Skeletal muscle cell (primary cell): ENCODE measurements at regions not wholly inside any gene's neighbourhood (a gene's known extent, or its start where the extent isn't known, plus 50 kb on each side); places are given as distances from the start of the nearest gene placed in this dataset.

ENCODE experiments used
- DNase-seq: peaks from one replicate; pipeline ENCODE4 v3.0.0-alpha.2; 2010; ENCODE audit warnings: low read depth
- H3K4me3 ChIP-seq: 2 replicates; pipeline ENCODE4 v1.5.1; 2011; ENCODE audit warnings: low read depth, mild to moderate bottlenecking, control low read depth, low read length, moderate library complexity

- DNase-seq: no peak
- no peak overlapping the region for H3K4me3 ChIP-seq
These were observed 192.9 kb downstream of the KLF5 start for GRCh38 chr13:73251626-73252265.

GRCh38 chr13:73250061-73250460 lies 191.3 kb downstream of the KLF5 start:
- H3K4me3 ChIP-seq: no peak overlapping the region
- no peak for DNase-seq

GRCh38 chr13:73248711-73249580 lies 190.1 kb downstream of the KLF5 start:
- no peak overlapping the region for H3K4me3 ChIP-seq
- no peak for DNase-seq

DNA sequence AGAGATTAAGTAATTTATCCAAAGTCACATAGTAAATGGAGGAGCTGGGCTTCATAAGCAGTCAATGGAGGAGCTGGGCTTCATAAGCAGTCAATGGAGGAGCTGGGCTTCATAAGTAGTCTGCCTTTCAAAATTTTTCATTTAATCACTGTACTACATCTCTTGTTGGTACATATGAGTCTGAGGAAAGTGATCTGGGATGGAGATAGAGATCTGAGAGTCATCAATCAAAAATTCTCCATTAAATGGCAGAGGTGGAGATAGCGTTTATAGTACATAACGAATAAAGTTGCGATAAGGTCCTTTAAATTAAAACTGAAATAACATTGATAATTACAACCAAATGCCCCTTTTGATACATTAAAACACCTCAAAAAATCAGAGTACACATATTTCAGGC lies 189.3 kb downstream of the KLF5 start:
- DNase-seq: no peak
- H3K4me3 ChIP-seq: no peak overlapping the region

DNA sequence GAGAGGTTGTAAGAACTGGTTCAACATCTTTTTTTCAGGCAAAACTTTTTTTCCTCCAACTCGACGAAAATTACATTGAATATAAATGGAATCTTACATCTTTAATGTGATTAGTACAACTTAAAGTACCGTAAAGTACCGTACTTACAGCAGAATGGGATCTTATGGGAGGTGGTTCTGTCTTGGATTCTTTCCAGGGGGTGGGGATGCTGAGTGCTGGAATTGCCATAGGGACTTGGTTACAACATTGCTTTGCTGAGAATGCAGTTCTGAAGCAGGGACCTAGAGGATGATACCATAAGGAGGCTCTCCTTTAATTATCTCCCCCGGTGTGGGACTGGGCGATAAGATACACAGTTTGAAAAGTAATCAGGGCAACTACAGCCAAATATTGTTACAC lies 186.4 kb downstream of the KLF5 start:
- no peak for DNase-seq
- H3K4me3 ChIP-seq: no peak overlapping the region

DNA sequence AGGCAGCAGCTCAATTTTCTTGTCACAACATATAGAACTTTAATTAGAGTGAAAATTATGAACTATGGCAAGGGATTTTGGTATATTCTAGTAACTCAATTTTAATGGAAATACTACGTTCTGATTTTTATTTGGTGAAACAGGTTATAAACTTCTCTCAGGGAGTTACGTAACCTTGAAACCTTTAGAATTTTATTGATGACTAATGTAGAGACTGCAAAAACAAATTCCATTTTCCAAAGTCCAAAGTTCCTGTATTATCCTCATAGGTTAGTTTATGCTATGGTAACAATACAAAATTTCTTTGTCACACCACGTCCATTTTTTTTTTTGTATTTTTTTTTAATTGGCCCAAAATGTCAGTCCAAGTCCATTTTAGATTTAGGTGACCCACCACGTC lies 185.7 kb downstream of the KLF5 start:
- H3K4me3 ChIP-seq: no peak overlapping the region
- no peak for DNase-seq

DNA sequence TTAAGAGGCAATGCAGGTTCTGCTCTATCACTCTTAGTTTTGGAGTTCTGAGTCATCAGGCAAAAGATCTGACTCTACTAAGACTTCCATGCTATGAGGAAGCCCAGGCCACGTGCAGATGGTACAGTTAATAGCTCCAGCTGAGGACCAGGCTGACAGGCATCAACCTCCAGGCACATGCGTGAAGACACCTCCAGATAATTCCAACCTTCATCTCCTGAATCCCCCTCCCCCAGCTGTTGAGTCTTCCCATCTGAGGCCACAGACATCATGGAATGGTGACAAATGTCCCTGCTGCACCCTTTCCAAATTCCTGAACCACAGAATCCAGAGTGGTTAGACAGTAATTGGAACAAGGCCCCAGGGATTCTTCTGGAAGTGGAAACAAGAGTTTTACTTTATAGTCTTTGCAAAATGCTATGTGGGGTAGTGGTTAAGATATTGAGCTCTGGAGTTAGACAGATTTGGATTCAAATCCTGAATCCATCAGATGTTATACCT lies 183.8 kb downstream of the KLF5 start:
- no peak for DNase-seq
- H3K4me3 ChIP-seq: no peak overlapping the region

GRCh38 chr13:73240193-73240592 lies 181.4 kb downstream of the KLF5 start:
- no peak for DNase-seq
- no peak overlapping the region for H3K4me3 ChIP-seq

DNA sequence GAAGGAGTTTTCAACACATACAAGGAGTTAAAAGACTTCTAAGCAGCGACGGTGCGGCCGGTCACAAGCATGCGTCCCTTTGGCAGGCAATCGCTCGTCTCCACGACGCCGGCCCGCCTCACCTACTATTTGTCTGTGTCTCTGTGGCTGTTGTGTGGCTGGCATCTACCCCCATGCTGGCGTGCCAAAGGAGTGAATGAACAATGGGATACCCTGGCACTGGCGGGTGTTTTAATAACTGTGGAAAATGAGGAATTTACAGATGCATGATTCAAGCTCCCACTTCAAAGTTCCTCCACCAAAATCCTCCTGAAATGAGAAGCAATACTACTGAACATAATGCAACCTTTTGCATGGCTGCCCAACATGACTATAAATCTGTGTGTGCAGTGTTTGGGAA lies 176.6 kb downstream of the KLF5 start:
- no peak for DNase-seq
- H3K4me3 ChIP-seq: no peak overlapping the region

GRCh38 chr13:73231471-73231870 lies 172.7 kb downstream of the KLF5 start:
- no peak overlapping the region for H3K4me3 ChIP-seq
- DNase-seq: no peak

DNA sequence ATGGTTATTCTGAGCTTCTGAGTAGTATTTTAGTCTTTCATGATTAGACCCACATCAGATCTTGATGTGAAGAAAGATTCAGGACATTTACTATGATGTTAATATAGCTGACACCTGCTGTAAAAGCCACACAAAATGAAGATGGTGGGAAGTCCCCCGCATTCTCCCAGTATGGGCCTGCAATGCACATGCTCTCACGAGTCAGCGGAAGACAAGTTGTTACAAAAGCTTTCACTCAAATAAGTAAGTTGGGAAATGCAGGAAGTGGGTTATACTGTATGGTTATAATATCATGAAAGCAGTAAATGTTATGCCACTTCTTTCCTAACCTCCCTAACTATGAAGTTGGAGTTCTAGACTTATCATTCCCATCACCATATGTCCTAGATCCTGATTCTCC lies 171.9 kb downstream of the KLF5 start:
- H3K4me3 ChIP-seq: no peak overlapping the region
- DNase-seq: no peak

GRCh38 chr13:73228546-73228945 lies 169.7 kb downstream of the KLF5 start:
- no peak for DNase-seq

DNA sequence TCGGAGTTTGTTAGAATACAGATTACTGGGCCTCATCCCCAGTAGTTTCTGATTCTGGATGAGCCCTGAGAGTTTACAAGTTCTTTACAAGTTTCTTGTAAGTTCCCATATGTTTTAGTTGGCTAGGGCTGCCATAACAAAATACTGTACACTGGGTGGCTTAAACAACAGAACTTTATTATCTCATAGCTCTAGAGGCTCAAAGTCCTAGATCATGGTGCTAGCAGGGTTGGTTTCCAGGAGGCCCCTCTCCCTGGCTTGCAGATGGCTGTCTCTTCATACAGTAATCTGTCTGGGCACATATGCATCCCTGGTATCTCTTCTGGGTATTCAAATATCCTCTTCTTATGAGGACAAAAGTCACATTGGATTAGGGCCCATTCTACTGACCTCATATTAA lies 167.2 kb downstream of the KLF5 start:
- H3K4me3 ChIP-seq: no peak overlapping the region
- no peak for DNase-seq

More at GRCh38 chr13:73228546-73228945, 169.7 kb downstream of the KLF5 start:
- H3K4me3 ChIP-seq: no peak overlapping the region

- no peak overlapping the region for H3K4me3 ChIP-seq
- no peak for DNase-seq
These were observed 165.9 kb downstream of the KLF5 start for GRCh38 chr13:73224703-73225102.

DNA sequence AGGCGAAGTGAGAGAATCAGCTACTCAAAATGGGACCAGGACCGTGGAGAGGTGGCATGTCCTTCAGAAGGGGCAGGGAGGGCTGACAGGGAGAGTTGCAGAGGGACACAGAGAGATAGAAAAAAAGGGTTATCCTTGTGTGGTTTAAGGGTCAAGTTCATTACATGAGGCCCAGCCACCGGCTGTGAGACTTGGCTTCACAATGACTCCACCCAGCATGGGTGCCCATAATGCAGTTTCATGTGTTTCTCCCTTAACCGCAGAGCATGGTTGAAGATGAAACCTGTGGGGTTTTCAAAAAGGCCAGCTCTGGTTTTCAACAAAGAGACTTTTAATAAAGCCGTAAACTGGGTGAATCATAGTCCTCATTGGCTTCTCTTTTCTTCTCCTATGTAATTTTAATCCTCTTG lies 164.6 kb downstream of the KLF5 start:
- no peak overlapping the region for H3K4me3 ChIP-seq
- no peak for DNase-seq

- no peak for DNase-seq
- no peak overlapping the region for H3K4me3 ChIP-seq
These were observed 164.0 kb downstream of the KLF5 start for GRCh38 chr13:73222627-73223305.

DNA sequence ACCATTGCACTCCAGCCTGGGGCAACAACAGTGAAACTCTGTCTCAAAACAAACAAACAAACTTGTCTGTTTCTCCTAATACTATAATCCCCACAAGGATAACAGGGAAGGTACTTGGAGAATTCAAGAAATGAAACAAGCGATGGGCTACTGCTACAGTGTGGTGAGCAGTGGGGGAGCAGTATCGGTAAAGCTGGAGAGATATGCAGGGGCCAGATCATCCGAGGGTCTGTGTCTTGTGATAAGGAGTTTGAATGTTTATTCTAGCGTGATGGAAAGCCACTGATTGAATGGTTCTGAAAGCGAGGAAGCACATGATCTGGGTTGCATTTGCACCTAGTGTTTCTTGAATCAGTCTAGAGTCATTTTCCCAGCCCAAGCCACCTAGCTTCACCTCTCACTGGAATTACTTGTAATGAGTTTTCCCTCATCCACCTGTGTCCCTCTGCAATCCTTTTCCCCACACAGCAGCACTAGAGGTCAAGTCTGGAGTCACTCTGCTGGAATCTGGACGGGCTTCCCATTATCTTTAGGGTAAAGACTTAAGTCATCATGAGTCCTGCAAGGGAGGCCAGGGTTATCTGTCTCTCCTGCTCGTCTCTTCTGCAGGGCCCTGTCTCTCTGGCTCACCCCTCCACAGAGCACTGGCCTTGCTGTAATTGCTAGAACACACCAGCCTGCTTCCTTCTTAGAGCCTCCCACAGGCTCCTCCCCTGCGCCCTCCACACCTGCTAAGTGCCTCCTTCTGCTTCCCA lies 162.3 kb downstream of the KLF5 start:
- no peak overlapping the region for H3K4me3 ChIP-seq
- DNase-seq: no peak

- no peak overlapping the region for H3K4me3 ChIP-seq
These were observed 159.4 kb downstream of the KLF5 start for GRCh38 chr13:73218181-73218580.

DNA sequence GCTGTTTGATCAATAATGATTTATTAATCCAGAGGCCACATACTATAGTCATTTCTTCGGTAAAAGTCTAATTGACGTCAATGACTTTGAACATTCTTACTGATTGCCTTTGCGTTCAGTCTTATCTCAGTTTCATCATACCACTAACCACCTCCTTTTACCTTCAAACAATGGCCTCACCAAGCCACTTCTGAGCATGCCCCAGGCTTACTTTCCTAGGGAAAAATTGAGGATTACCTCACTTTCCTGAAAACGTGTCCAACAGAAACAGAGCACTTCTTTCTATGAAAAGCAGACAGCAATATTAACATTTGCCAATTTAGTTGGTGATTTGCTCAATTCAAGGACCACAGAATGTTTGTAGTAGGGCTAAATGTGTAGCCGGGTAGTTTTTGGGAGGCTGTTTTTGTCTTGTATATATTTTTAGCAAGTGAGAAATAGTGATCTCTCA lies 157.6 kb downstream of the KLF5 start:
- DNase-seq: no peak
- H3K4me3 ChIP-seq: no peak overlapping the region

More at GRCh38 chr13:73218181-73218580, 159.4 kb downstream of the KLF5 start:
- no peak for DNase-seq
